HG03095 (cell line): ENCODE measurements at regions not wholly inside any gene's neighbourhood (a gene's known extent, or its start where the extent isn't known, plus 50 kb on each side); places are given as distances from the start of the nearest gene placed in this dataset.
"Not testable (repeated sequence)": the region's sequence is repeated elsewhere in the genome, so short reads cannot be mapped to it uniquely, and the experiment has no call there.

Experiments used
- ATAC-seq: cut with Tn5 transposase; IDR thresholded peaks from one replicate; pipeline ENCODE4 v1.9.1; 2021; ENCODE audit warnings: moderate library complexity; ENCODE audit not compliant: unreplicated experiment

DNA sequence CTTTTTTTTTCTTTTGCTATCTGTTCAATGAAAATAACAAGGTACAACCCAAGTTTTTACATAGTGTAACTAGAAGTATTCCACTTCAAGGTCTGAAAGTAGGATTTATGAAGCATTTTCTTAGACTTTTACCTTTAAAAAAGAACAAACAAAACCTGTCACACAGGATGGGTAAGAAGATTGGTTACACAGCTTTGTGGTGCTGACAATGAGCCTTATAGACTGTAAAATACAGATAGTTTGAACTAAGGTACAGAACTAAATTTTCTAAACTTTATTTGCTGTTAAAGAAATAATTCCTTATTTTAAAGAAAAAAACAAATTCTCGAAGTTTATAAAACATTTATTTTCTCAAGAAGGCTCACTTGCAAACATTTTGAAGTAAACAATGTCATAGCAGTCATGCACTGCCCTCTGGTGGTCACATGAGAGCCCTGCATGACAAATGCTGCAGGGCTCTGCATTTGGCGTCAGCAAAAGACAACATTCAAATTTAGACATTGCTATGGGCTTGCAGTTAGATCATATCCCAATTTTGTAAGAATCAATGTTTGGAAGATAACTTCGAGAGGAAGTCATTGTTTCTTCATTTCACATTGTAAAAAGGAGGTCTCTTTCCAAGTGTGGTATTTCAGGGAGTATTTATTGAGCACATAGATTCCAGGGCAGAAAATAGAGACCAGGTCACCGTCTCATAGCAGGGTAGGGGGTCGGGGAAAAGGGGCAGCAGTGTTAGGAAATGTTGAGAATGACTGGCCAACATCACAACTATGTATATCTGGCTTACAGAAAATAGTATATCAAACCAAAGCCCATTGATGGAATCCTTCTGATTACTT is 115.3 kb upstream of the FMN2 start:
- ATAC-seq = peak; percentile 92

DNA sequence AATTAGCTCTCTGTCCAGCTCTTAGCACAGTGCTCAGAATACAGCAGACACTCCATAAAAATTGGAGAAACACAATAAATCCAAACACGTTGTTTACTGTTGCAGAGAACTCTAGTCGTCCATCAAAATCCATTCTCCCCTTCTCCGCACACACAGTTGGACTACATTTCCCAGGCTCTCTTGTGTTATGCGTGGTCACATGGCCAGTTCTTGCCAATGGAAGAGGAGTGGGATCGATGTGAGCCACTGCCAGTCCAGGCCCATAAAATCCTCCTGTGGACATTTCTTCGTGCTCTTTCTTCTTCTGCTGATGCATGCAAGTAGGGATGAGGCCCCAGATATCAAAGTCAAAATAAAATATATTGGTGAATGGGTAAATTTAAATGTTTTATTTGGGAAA is 114.3 kb upstream of the FMN2 start:
- ATAC-seq = no peak

DNA sequence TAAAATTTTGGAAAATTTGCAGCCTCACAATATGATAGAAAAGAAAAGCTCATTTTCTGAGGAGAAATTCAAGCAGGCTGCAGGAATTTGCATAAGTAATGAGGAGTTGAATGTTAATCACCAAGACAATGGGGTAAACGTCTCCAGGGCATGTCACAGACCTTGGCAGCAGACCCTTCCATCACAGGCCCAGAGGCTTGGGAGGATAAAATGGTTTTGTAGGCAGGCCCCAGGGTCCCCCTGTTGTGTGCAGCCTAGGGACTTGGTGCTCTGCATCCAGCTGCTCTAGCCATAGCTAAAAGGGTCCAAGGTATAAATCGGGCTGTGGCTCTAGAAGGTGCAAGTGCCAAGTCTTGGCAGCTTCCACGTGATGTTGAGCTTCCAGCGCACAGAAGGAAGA is 112.2 kb upstream of the FMN2 start:
- ATAC-seq = no peak

DNA sequence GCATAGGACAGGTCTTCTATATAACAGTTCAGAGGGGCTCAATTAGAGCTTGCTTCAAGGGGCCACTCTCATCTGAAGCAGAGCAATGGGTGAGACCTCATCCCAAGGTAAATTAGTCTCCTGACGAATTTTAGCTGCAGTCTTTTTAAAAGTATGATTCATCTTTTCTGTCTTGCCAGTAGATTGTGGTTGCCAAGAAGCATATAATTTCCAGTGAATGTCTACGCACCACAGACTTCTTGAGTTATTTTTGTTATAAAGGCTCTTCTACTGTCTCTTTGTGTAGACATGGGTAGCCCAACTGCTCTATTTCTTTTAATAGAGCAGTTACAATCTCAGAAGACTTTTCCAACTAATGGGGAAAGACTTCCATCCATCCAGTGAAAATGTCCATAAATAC is 108.9 kb upstream of the FMN2 start:
- no peak for ATAC-seq

DNA sequence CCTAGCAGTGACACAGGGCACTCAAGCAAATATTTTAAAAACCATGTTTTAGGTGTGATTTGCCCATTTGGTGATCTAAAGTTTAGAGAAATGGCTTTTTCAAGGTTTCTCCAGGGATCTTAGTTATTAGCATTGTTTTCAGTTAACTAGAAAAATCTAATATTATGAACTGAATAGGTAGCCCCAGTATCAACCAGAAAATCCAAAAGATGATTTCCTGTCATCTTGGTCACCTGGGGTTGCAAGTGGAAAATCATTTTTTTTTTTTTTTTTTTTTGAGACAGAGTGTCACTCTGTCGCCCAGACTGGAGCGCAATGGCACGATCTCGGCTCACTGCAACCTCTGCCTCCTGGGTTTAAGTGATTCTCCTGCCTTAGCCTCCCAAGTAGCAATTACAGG is 106.6 kb upstream of the FMN2 start:
- ATAC-seq = no peak

DNA sequence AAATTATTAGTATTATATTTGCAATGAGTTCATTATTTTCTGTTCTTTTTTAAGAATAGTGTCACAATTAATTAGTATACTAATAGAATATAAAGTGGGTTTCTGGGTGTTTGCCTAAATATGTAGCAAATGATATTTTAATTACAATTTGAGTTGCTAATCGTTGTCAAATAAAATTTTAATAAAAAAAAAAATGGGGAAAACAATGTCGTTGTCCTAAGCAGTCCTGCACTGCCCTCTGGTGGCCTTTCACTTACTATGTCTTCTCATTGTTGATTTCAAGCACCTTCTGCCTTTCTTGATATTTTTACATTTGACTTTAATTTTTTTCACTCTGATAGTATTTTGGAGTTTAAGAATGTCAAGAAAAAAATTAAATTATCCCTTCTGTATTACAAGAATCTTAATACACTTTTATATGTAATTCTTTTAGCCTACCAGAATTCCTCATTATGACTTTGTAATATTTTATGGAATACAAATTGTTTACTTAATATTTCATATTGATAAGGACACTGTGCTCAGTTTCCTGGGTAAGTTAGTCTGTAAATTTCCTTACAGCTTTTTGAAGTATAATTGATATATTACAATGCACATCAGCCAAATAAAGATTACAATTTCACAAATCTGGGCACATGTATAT is 104.5 kb upstream of the FMN2 start:
- peak; percentile 60 for ATAC-seq

DNA sequence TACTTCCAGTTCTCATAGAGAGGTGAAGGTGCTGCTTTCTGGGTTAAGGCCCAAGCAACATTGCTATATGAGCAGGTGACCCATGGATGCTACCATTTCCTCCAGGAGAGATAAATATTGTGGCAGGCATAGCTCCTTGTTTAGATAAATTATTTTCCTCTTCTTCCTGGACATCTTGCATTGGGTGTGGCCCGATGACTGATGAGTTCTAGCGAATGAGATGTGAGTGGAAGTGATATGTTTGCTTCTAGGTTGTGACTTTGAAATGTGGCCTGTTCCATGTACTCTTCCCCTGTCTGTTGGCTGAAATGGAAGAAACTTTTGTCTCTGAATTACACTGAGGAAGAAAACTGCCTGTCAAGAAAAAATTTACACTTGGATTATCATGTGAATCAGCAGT is 101.7 kb upstream of the FMN2 start:
- no peak for ATAC-seq

DNA sequence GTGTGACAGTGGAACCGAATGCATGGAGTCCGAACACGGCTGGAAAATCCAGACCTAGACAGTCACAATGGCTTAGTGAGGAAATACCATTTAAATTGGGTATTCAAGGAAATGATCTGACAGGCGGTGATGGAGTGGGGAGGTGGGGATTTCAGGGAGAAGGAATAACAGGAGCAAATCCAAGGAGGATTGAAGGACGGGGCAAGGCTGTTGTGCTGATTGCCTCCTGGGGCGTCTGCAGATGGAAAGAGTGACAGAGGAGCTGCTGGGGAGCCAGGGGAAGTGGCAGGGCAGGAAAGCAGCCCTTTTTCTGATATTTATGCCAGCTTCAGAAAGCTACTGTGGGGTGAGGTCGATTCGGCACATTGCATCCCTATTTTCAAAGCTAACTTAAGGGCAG is 99.1 kb upstream of the FMN2 start:
- ATAC-seq = not testable (repeated sequence)

DNA sequence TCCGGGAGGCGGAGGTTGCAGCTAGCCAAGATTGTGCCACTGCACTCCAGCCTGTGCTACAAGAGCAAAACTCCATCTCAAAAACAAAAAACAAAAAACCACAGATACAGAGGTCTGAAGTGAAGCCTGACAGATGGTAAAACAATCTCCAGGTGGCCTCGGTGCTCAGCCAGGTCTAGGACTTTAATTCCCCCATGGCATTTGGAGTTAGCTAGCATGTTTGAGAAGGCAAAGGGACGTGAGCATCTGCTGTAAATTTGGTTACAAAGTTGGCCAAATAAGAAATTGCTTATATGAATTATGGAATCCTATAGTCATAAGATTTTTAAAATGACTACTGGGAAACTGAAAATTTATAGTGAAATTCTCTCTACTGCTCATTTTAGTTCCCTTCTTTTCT is 98.3 kb upstream of the FMN2 start:
- no peak for ATAC-seq

DNA sequence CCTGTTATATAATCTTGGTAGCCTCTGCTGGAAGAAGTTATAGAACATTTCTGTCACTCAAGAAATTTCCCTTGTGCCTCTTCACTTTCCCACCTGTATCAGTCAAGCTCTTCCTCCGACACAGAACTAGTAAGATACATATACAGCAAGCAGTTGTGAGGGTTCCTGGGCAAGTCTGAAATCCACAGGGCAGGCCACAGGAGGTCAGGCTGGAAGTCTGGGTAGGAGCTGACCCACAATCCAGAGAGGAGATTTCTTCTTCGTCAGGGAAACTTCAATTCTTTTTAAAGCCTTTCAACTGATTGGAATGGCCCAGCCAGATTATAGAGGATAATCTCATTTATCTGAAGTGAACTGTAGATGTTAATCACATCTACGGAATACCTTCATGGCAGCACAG is 96.4 kb upstream of the FMN2 start:
- ATAC-seq = no peak

DNA sequence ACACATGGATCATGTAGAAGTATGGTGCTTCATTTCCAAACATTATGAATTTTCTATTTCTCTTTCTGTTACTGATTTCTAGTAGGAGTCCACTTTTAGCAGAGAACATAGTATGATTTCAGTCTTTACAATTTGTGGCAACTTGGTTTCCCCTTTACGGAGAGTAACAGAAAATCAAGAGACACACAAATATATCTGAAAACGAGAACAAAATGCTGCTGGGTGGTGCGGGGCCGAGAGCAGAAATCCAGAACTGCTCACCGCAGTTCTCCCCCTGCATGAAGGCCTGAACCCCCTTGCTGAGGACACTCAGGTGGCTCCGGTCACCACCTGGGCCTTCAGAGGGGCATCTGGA is 94.5 kb upstream of the FMN2 start:
- no peak for ATAC-seq

DNA sequence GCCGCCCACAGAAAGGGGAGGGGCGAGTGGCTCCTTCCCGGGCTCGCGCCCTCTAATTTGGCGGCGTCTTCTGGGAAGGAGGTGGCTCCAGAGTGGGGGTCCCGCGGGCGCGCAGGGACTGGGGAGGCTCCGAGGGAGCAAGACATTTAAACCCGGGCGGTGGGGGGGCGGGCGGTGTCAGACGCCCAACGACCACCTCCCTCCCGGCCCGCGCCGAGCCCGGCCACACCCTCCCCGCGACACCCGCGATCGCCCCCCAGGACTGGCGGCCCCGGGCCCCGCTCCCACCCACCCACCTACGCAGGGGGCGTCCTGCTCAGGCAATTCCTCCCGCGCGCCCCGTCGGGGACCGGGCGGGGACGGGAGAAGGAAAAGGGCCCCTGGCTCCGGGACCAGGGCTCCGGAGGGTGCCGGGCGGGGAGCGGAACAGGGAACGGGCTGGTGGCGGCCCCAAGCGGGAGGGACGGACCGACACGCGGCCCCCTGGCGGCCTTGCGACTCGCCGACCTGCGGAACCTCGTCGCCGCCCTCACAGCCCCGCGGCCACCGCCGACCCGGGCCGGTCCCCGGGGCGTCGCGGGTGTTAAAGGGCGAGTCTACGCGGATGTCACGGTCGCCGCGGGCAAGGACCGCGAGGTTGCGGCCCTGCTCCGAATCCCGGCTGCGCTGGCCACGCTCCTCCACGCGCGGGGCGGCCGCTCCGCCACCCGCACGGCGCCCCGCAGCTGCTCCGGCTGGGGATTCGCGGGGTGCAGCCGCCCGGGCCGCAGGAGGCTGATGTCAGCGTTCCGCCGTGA is 94.0 kb upstream of the FMN2 start:
- ATAC-seq = no peak

DNA sequence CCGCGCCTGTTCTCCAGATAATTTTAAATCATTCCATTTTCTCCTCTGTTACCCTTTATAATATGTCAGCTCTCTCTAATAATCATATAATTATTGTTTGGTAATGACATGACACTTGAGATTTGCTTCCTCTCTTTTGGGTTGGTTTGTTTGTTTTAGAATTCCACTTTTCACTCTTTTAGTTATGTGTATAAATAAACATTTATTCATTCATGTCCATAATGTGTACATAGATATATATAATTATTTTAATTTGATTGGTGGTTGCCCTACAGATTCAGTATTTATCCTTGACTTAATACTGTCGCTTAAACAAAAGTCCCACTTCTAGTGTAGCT is 93.4 kb upstream of the FMN2 start:
- no peak for ATAC-seq

DNA sequence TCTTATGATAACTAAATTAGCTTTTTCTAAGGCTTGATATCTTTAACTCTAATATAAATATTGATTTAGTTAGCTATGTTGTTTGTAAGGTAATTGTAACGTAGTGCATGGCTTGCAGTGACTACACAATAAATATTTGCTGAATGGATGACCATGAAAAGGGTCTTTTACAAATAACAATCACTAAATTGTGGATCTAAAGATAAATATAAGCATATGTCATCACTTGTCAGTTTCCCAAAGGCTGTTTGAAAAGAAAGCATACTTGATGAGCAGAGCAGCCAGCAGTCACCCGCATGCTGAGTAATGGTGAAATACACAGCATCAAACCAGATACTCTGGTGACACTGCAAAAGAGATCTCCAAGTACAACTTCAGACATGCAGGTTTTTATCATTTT is 92.5 kb upstream of the FMN2 start:
- ATAC-seq = no peak

DNA sequence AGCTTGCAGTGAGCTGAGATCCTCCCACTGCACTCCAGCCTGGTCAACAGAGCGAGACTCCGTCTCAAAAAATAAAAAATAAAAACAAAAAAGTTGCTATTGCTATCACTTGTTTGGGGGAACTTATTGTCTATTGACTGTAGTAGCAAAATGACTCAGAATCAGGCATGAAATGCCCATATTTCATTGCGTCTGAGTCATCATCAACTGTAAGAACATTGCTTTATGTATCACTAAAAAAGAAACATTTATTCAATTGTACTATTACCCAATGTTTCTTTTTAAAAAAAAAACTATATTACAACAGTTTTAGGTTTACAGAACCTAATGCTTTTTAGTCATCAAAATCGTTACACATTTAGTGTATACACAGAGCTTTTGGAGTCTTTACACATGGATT is 91.0 kb upstream of the FMN2 start:
- no peak for ATAC-seq

DNA sequence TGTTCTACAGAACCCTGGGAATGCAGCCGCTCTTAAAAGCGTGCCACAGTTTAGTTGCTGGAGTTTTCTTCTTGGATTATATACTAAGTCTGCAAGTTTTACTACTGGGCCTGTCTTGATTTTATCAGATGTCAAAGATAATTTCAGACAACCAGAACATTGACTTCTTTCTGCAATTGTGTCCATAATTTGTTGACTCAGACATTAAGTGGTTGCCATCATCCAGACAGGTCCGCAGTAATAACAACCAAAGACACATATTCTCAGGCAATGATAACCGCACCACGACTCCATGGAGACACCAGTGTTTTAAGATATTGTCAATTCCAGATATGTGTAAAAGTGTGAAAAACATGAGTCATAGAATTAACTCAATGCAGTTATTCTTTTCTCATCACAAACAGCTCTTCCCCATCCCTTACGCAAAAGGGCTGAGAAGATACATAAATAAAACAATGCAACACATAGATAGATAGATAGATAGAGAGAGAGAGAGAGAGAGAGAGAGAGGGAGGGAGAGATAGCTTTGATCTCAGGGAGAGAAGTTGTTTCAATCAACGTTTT is 90.4 kb upstream of the FMN2 start:
- no peak for ATAC-seq

DNA sequence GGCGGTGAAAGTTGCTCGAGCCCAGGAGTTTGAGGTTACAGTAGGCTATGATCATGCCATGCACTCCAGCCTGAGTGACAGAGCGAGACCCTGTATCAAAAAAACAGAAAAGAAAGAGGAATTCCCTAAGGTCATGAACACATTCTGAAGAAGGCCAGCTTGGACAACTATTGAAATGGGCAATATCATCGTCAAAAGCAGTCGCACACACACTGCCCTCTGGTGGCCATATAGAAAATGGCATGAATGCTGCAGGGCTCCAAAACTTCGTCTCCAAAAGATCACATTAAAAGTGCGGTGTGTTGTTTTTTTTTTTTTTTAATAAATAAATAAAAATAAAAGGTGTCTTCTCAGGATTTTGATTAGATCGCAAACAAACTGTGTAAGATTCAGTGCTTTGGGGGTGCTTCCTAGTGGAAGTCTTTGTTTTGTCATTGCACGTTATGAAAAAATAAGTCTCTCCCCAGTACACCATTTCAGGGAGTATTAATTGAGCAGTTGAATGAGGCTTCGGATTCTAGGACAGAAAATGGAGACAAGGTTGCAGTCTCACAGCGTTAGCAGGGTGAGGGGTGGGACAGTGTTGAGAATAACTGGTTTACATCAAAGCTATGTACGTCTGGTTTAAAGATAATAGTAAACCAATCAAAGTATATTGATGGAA is 87.5 kb upstream of the FMN2 start:
- ATAC-seq = no peak

DNA sequence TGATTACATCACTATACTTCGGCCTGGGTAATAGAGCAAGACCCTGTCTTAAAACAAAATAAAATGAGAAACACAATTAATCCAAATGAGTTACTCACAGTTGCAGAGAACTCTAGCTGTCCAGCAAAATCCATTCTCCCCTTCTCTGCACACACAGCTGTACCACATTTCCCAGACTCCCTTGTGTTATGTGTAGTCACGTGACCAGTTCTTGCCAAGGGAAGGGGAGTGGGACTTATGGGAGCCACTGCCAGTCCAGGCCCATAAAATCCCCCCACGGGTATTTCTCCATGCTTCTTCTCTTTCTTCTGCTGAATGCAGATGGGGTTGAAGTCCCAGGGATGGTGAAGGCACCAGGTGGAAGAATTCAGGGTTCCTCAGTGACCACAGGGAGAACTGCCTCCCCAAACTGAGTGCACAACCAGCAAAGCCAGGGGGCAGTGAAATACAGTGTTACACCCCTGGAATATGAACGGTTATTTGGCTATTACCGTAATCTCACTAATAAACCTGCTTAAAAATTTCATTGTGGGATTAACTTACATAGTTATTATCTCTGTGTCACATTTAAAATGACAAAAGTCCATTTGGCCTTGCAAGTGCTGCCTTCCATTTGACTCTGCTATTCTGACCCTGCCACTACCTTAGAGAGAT is 85.6 kb upstream of the FMN2 start:
- no peak for ATAC-seq

DNA sequence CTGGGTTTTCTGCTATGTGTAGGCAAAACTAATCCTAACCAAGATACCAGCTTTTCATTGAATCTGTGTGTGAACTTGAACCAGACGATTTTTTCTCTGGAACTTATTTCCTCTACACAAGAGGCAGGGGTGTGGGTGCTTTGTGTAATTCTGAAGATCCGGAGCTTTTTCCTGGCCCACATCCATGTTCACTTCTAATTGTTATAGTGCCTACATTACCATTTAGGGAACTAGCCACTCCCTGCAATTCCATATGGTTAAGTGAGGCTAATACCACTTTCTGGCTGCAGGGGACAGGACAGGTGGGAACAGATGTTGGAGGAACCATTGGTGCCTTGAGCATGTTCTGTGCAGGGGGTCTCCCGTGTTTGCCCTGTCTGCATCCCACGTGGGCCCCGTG is 83.4 kb upstream of the FMN2 start:
- no peak for ATAC-seq

DNA sequence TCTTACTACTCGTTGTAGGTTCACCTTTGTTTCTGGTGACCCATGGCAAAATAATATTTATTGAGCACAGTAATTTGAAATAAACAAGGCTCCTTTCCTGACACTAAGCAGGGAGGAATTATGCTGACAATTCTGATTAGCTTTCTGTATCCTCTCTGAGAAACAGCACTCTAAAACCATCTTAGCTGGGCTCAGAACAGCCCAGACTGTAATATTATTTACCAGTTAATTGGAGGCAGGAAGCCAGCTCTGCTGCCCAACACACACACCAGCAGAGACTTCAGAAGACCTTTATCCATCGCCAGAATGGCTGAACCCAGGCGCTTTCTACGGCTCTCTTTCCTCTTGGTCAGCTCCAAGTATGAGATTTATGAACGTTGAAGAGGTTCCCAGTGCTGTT is 77.6 kb upstream of the FMN2 start:
- no peak for ATAC-seq

DNA sequence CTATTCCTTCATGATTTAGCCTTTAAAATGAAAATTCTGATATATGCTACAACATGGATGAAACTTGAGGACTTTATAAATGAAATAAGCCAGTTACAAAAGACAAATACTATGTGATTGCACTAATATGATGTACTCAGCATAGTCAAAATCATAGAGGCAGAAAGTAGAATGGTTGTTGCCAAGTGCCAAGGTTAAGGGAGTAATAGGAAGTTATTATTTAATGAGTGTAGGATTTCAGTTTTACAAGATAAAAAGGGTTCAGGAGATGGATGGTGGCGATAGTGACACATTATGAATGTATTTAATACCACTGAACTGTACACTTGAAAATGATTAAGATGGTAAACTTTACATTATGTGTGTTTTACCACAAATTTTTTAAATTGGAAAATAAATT is 73.1 kb upstream of the FMN2 start:
- no peak for ATAC-seq
